ENCODE measurements at regions not wholly inside any gene's neighbourhood (a gene's known extent, or its start where the extent isn't known, plus 50 kb on each side); places are given as distances from the start of the nearest gene placed in this dataset. TPM values are rescaled to one million over a fixed set of nuclear protein-coding genes. Genes with fewer than 3 reads are reported as not detected.

DNA sequence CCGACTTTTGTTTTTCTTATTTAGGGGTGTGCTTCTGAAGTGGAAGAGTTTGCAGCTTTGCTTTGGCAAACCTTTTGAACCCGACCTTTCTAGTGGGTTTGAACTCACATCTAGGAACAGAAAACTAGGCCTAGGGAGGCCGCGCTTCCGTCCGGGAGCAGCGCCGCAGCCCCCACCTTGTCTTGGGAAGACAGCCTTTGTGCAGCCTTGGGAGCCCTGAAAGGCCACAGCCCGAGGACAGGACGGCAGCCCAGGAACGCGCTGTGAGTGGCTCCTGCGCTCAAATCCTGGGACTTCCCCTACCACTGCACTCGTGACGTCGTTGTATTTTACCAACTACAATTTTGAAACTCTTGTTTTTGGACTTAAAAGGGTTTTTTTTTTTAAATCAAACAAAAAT is 53.7 kb upstream of the ZNF267 start:
- Histone ChIP-seq H3K4me1 (ENCODE audit: insufficient read depth) (no peaks in the 10 kb centered on the region), H3K27me3 (ENCODE audit: insufficient read depth) (no peaks in the 10 kb centered on the region), H3K27ac (ENCODE audit: low read depth) (no peak overlapping the region), H3K4me2 (no peak overlapping the region), H3K9me2 (ENCODE audit: insufficient read depth) (no peaks in the 10 kb centered on the region), H2AFZ (no peak overlapping the region), H3K4me3 (no peak overlapping the region), H3K36me3 (ENCODE audit: insufficient read depth) (peaks cover 3% of the 10 kb centered on the region; the same call in 1 of the 2 replicates), H3K79me2 (replicated peaks; ENCODE audit: insufficient read depth) (no peaks in the 10 kb centered on the region), H4K20me1 (replicated peaks; ENCODE audit: insufficient read depth) (no peaks in the 10 kb centered on the region), H3F3A (replicated peaks; ENCODE audit: low read depth) (no peaks in the 10 kb centered on the region)
- no peak for DNase-seq (ENCODE audit: low spot score)
- Mint-ChIP-seq H3K27ac (no peak overlapping the region), H3K27me3 (ENCODE audit: insufficient read depth, low read depth, poor library complexity) (no peaks in the 10 kb centered on the region), H3K9me3 (peaks cover 69% of the 10 kb centered on the region), H3K4me1 (no peaks in the 10 kb centered on the region), H3K4me3 (no peak overlapping the region), H3K36me3 (ENCODE audit: low read depth) (peaks cover 29% of the 10 kb centered on the region)
- no peak for ATAC-seq
- TF ChIP-seq, protein P1, sequence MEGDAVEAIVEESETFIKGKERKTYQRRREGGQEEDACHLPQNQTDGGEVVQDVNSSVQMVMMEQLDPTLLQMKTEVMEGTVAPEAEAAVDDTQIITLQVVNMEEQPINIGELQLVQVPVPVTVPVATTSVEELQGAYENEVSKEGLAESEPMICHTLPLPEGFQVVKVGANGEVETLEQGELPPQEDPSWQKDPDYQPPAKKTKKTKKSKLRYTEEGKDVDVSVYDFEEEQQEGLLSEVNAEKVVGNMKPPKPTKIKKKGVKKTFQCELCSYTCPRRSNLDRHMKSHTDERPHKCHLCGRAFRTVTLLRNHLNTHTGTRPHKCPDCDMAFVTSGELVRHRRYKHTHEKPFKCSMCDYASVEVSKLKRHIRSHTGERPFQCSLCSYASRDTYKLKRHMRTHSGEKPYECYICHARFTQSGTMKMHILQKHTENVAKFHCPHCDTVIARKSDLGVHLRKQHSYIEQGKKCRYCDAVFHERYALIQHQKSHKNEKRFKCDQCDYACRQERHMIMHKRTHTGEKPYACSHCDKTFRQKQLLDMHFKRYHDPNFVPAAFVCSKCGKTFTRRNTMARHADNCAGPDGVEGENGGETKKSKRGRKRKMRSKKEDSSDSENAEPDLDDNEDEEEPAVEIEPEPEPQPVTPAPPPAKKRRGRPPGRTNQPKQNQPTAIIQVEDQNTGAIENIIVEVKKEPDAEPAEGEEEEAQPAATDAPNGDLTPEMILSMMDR (conservative IDR thresholded peaks at IDR 0.05; ENCODE audit: low read depth in 2 of 2) = no peak

Small RNAs in the stretch of these regions (small RNA-seq; reads per million reads assigned to genes)
- not detected for gene AC074050.1 (ENCODE audit: low replicate concordance)
